ENCODE measurements at regions not wholly inside any gene's neighbourhood (a gene's known extent, or its start where the extent isn't known, plus 50 kb on each side); places are given as distances from the start of the nearest gene placed in this dataset.
"Not testable (repeated sequence)": the region's sequence is repeated elsewhere in the genome, so short reads cannot be mapped to it uniquely, and the experiment has no call there.

- peak; percentile 22 for DNase-seq
These were observed 154.5 kb downstream of the MSN start for GRCh38 chrX:65821721-65822496.

- DNase-seq = not testable (repeated sequence)
These were observed 152.5 kb downstream of the MSN start for GRCh38 chrX:65819983-65820382.

DNA sequence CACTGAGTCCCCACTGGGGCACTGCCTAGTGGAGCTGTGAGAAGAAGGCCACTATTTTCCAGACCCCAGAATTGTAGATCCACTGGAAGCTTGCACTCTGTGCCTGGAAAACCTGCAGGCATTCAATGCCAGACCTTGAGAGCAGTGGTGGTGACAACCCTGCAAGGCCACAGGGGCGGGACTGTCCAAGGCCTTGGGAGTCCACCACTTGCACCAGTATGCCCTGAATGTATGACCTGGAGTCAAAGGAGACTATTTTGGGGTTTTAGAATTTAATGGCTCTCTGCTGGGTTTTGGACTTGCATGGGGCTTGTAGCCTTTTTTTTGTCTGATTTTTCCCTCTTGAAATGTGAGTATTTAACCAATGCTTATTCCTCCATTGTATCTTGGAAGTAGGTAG lies 145.8 kb downstream of the MSN start:
- no peak for DNase-seq

- DNase-seq = no peak
These were observed 144.2 kb downstream of the MSN start for GRCh38 chrX:65811558-65812228.
